SHP77 treated with DMSO at 0.1 percent for 48 hours (cell line): ENCODE measurements at regions not wholly inside any gene's neighbourhood (a gene's known extent, or its start where the extent isn't known, plus 50 kb on each side); places are given as distances from the start of the nearest gene placed in this dataset.
A peak's percentile ranks its signal among the peaks of the same experiment; 100 is the strongest.

Experiments
- DNase-seq: peaks from one replicate; lab custom pipeline; 2025; lab: John Stamatoyannopoulos, UW

DNA sequence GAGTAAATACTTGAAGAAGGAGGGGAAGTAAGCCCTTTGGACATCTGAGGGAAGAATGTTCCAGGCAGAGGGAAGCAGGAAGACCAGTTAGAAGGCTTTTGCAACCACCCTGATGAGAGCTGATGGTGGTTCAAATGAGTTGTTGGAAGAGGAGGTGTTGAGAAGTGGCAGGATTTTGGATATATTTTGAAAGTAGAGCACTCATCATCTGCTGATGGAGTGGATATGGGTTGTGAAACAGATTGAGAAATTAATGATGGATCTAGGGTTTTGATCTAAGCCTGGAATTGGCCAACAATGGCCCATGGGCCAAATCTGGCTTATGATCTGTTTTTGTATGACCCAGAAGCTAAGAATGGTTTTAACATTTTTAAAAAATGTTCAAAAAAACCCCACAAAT lies 230.7 kb downstream of the NDFIP2 start:
- DNase-seq = no peak

GRCh38 chr13:79710376-79710775 lies 229.4 kb downstream of the NDFIP2 start:
- DNase-seq = no peak

GRCh38 chr13:79709471-79709870 lies 228.5 kb downstream of the NDFIP2 start:
- no peak for DNase-seq

GRCh38 chr13:79703772-79704171 lies 222.8 kb downstream of the NDFIP2 start:
- no peak for DNase-seq

- no peak for DNase-seq
Observed at GRCh38 chr13:79695754-79696153, 214.8 kb downstream of the NDFIP2 start.

DNA sequence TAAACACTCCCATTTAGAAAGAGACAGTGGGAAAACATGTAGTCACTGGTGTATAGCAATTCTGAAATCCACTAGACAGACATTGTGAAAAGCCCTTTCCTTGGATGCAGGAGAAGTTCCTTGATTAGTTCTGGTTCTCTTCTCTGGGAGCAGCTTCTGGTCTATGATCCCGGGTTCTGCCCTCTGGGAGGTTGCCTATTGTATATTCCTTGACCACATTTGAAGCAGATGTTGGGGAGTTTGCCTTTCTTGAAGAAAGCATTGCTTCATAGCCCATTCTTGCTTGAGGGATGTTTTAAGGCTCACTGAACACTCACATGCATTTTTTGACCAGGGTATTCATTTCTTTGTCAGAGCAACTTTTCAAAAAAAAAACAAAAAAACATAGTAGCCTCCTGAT lies 211.9 kb downstream of the NDFIP2 start:
- DNase-seq = no peak

DNA sequence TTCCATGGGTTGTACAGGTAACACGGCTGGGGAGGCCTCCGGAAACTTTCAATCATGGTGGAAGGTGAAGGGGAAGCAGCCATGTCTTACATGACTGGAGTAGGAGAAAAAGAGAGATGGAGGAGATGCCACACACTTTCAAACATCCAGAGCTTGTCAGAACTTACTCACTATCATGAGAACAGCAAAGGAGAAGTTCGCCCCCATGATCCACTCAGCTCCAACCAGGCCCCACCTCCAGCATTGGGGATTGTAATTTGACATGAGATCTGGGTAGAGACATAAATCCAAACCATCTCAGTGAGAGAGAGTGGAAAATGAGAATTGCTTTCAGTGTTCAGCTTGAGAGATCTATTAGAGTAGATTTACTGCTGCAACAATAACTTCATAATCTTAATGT lies 210.9 kb downstream of the NDFIP2 start:
- DNase-seq = no peak

GRCh38 chr13:79688741-79689140 lies 207.8 kb downstream of the NDFIP2 start:
- no peak for DNase-seq

GRCh38 chr13:79686441-79686840 lies 205.5 kb downstream of the NDFIP2 start:
- DNase-seq = no peak

- no peak for DNase-seq
Observed at GRCh38 chr13:79684371-79684770, 203.4 kb downstream of the NDFIP2 start.

DNA sequence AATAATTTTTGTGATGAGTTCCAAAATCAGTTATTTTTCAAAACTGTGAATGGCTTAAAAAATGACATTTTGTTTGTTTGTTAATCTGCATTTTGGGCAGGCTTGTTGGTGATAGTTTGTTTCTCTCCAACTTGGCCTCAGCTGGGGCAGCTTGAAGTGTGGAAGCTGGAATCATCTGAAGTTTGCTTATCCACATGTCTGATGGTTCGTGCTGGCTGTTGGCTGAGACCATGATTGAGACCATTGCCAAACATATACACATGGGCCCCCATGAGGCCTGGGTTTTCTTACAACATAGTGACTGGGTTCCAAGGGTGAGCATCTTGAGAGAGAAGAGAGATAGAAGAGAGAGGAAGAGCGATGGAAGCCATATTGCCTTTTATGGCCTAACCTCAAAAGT lies 201.2 kb downstream of the NDFIP2 start:
- DNase-seq = no peak

- DNase-seq = no peak
Observed at GRCh38 chr13:79681069-79681468, 200.1 kb downstream of the NDFIP2 start.

DNA sequence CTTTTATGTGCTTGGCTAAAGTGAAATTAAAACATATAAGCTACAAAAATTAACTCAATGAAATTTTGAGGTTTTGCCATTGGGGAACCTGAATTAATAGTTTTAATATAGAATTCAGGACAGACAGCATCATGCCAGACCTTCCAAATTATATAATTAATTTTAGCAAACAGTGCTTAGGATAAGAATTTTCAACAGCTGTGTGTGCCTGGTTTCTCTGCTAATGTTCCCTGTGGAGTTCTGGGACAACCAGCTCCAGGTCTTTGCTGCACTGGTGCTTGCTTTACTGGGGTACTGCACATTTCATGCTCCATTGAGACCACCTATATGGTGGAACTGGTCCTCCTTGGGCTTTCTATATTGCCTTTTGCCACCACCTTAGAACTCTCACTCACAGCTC lies 199.5 kb downstream of the NDFIP2 start:
- no peak for DNase-seq

- DNase-seq = peak; percentile 37
Observed at GRCh38 chr13:79679334-79679733, 198.4 kb downstream of the NDFIP2 start.

- no peak for DNase-seq
Observed at GRCh38 chr13:79678100-79678499, 197.1 kb downstream of the NDFIP2 start.

DNA sequence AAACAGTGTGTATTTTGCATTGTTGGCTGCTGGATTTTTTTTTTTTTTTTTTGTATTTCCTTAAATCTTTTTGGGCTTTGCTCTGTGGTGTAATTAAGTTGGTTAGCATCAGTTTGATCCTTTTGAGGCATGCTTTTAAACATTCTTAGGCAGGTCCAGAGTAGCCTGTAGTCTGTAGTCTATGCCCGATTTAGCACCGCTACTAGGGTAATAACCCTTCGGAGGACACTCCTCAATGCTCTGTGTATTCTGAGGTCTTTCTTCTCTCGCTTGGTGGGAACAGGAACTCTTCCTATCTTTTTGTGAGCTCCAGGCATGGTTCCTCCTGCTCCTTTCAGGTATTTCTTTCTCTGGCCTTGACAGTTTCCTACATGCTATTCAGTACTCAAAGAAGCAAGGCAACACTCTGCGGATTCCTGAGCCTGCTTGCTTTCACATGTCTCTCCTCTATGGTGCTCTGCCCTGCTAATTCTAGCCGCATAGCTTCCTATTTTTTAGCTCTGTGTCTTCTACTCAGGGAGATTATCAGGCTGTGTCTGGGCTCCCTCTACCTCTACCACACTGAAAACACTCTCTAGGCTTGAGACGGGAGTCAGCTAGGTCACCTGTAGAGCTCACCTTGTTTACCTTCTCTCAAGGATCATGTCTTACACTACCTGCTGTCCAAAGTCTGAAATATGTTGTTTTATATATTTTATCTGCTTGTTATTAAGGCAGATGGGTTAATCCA lies 195.1 kb downstream of the NDFIP2 start:
- DNase-seq = no peak

DNA sequence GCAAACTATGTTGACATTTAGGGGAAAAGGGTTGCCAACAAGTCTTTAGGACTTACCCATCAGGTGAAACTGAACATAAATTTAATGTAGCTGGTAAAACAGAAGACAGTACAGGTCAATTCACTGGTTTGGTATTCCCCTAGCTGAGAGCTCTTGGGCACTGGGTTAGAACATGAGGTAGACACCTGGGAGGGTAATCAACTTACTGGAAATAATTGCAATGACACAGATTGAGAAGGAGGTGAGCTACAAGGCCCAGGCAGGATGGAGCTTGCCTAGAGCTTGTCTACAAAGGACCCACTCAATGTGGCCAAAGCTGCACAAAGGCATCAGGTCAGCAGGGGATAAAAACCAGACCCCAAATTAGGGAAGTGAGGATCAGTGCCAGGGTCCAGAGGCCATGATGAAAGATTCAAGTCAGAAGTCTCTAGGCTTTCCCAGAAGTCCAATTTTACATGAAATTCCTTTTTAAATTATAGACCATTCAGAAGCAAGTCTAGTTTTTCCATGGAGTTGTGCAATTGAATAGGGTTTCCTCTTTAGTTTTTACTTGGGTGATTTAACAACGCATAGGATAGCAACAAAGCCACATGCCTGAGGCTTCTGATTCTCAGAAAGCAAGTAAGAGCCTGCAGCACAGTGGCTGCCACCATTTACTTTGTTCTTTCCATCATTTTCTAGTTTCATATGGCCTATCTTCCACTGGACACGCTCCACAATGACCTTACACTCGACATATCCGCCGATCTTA lies 194.0 kb downstream of the NDFIP2 start:
- no peak for DNase-seq

- no peak for DNase-seq
Observed at GRCh38 chr13:79673993-79674377, 193.0 kb downstream of the NDFIP2 start.

DNA sequence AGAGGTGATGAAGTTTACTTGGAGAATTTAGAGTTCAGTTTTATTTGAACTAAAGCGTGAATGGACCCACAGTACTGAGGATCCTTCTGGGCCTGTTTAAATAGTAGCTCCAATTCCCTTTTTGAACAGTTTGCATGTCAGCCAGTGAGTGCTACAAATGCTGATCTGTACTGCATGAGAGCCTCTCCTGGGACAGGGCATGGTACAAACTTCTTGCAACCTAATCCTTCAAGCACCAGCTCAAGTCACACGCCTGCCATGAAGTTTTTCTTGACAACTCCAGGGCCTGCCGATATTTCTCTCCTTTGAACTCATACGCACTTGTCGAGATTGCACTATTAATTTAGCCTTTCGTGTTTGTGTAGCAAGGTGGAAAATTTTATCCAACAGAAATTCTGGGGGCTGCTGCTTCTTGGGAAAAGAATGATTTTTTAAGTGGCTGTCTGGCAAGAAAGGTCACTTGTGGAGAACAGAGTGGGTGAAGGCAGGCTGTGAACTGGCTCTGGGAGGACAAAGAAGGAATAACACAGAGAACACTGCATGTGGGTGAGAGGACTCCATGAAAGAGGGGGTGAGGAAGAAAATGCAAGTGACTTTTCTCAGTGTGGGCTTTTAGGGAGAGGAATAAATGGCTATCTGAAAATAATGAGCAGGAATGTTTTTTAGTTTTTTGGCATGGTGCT lies 192.5 kb downstream of the NDFIP2 start:
- DNase-seq = no peak

- no peak for DNase-seq
Observed at GRCh38 chr13:79671420-79671819, 190.5 kb downstream of the NDFIP2 start.

DNA sequence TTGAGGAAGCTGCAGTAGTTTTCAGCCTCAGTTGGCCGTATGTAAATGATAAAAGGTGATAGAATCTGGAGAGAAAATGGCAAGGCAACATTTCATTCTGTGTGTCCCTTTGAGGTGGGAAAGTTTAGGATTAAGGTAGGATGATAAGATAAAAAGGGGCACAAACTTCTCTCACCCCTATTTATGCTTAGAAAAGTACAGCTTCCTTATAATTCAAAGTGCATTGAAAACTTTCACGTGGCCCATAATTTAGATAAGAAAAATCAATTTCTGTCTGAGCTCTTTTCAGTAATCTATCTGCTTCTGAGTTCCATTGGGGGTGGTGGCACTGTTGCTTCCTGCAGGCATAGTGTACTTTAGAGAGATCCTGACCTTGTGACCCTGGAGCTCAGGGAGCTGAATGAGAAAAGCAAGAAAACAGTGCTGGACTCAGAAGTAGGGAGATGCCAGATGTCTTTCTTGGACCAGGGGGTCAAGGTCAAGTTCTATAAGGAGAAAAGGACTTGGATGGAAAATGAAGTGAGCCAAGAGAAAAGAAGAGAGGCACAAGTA lies 187.3 kb downstream of the NDFIP2 start:
- no peak for DNase-seq

GRCh38 chr13:79667771-79668170 lies 186.8 kb downstream of the NDFIP2 start:
- no peak for DNase-seq
